ENCODE measurements at regions not wholly inside any gene's neighbourhood (a gene's known extent, or its start where the extent isn't known, plus 50 kb on each side); places are given as distances from the start of the nearest gene placed in this dataset.

GRCh38 chr12:25311506-25311905, 60.8 kb upstream of the KRAS start:
- TF ChIP-seq CTCF (IDR thresholded peaks at IDR 0.05): no peak
- no peak for TF ChIP-seq POLR2A (IDR thresholded peaks at IDR 0.05)

All from thyroid gland (tissue), 4 donors.